GM18502 (cell line): ENCODE measurements at regions not wholly inside any gene's neighbourhood (a gene's known extent, or its start where the extent isn't known, plus 50 kb on each side); places are given as distances from the start of the nearest gene placed in this dataset.
"Not testable (repeated sequence)": the region's sequence is repeated elsewhere in the genome, so short reads cannot be mapped to it uniquely, and the experiment has no call there.

Source experiments
- ATAC-seq: cut with Tn5 transposase; IDR thresholded peaks from one replicate; pipeline ENCODE4 v1.9.1; 2021; ENCODE audit warnings: mild to moderate bottlenecking; ENCODE audit not compliant: unreplicated experiment, poor library complexity

DNA sequence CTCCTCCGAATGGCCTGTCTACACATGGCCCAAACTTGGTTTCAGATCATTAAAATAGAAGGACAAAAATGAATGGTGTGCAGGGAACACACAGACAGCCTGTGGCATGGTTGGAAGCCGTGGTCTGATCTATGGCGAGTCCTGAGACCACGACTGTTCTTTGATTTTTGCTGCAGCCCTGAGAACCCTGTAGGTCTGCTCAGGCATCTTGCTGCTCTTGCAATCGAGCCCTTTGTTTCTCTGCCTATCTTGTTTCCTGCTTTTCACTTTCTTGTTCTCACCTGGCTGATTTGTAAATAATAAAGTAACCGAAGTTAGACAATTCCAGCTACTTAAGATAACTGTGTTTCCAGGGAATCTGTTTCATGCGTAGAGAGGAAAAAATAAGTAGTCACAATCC is 54.1 kb upstream of the NBPF9 start:
- not testable (repeated sequence) for ATAC-seq

DNA sequence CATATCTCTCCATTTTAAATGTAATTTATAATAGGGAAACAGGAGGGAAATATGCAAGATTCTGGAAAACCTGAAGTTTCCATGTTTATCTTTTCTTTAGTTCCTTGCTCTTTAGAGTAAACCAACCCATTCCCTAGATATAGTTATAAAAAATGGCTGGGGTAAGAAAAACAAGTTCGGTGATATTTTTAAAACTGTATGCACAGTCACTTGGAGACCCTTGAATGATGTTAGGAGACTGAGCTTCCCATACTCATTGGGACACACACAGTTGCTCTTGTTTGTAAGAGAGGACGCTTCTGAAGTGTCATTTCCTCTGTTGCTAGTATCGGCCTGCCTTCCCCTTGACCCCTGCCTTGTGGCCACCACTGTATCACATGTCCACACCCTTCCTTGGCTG is 55.0 kb upstream of the NBPF9 start:
- ATAC-seq: not testable (repeated sequence)

DNA sequence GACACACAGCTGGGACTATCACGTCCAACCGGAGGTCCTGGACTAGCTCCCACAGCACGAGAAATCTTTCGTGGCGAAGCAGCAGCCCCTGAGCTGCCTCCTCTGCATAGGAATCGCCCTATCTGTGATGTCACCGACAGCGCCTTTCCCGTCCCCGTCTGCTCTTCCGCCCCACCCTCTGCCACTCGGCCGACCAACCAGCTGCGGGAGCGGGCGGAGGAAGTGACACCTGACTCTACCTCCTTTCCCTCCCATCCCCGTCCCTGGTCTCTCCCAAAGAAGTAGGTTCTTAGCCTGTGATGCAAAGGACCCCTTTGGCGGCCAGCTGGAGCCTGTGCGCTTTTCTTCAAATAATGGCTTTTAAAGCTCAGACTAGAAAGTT is 59.7 kb upstream of the NBPF9 start:
- peak; percentile 94 for ATAC-seq

DNA sequence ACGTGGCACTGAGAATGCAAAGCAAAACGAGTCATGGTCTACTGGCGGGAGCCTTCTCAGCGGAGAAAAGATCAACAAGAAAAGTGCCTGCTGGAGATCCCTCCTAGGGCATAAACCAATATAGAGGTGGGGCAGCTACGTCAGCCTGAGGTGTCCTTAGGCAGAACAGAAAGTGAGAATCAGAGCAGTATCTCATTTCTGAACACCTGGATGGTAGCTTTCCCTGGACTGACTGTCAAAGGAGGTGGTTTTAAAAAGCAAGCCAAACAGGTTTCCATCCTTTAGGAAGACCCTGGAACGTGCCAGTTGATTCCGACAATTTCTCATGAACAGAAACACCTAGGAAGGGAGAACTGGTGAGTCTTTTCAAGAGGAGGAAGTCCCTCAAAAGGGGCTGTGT is 71.4 kb upstream of the NBPF9 start:
- ATAC-seq: not testable (repeated sequence)

DNA sequence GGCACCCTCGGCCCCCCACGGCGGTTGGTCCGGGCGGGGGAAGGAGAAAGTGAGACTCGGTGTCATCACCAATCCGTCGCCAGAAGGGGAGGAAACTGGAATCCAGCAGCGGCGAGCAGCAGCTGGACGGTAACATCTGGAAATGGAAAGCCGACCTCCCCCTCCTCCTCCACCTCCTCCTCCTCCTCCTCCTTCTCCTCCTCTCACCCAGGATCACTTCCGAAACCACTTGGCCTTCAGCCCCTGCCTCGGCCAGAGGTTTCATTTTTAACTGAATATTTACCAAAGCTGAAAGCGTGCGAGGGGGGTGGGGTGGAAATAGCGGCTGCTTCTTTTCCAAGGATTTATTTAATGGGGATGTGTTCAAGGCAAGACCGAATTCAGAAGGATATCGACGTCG is 72.5 kb upstream of the NBPF9 start:
- not testable (repeated sequence) for ATAC-seq

DNA sequence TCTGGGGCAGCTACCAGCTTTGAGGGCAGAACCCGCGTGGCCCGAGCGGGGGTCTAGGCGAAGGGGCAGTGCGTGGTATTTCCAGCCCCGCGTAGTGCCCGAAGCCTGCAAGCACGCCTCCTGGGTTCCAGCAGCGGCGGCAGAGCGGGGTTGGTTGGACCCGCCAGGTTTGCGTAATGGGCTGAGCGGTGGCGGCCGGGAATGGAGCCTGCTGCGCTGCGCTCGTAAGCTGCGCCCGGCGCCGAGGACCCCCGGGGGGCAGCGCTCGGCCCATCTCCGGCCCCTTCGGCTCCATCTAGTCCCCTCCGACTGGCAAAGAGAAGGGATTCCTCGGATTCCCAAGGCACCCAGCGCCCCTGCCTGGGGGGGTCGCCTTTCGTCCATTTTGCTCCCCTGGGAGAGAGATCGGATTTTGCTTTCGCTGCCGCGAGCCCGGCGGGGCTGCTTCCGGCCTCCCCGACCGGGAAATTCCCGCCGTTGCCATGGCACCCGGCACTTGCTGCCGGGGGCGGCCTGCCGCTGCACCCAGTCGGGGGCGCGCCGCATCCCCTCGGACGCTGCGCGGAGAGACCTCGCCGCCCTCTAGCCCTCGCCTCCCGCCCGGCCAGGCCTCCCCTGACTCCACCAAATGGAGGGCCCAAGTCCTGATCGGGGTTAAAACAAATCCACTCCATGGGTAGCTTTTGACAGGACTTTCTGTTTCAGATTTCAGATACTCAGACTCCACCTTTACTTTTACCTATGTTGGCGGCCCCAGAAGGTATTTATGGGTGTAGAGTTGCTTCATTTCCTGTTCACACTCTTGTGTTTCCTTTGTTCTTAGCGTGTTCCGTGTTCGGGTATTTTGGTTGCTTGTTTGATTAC is 73.3 kb upstream of the NBPF9 start:
- not testable (repeated sequence) for ATAC-seq

DNA sequence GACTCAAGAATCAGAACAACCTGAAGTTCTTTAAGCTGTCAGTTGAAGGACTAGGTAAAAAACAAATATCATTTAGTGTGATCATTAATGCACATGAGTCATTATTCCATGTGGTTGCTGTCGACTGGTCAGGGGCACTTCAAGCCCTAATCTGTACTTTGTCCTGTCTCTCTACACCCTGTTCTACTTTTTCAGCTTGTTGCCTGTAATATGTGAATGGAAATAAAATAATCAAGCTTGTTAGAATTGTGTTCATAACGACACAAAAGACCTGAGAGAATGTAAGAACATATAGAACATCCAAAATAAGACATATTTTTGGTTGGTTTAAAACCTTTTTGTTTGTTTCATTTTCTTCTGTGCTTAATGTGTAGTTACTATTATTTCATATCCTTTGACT is 87.4 kb upstream of the NBPF9 start:
- not testable (repeated sequence) for ATAC-seq

DNA sequence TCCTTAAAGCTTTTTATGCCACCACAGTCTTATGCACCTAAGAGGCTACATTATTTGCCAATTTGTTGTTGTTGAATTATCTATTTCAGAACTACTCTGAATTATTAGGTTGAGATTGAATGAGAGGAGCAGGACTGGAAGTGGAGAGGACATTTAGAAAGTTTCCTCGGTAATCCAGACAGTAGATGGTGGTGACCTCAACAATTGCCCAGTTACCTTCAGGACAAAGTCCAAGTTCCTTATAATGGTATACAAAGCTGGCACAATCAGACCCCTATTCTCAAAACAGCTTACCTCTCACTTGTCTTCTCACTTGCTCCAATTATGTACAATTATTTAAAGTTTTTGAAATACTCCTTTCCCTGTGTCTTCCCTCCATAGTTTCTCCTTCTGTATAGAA is 93.3 kb upstream of the NBPF9 start:
- ATAC-seq: not testable (repeated sequence)

DNA sequence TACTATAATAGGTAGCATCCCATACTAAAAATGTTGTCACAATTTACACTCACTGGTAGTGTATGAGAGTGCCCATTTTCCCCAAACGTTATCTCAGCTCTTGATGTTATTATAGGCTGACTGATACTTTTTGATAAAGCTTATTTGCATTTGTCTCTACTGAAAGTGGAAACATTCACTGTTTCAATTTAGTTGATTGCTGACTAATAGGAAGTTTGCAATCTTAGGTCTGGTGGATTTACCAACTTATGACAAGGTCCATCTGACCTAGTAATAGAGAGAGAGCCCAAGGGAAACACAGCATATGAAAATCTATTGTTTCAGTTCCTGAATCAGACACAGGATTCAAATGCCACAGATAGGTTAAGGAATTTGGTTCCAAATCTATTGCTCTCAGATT is 97.2 kb upstream of the NBPF9 start:
- peak; percentile 71 for ATAC-seq

DNA sequence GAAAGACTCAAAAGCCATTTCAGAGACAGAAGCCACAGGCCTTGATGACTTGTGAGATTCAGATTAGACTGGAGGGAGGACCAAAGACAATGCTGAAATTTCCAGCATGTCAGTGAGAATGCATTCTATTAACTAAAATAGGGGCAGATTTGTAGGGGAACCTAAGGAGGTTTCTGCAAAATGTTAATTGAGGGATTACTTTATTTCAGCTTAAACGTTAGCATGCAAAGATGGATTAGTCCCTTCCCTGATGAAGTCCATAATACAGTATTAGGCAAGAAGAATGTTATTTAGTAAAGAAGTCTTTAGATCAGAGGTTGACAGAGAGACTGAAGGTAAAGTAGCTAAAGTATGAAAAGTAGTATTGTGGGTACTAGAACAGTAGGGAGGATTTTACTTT is 98.9 kb upstream of the NBPF9 start:
- ATAC-seq: not testable (repeated sequence)

DNA sequence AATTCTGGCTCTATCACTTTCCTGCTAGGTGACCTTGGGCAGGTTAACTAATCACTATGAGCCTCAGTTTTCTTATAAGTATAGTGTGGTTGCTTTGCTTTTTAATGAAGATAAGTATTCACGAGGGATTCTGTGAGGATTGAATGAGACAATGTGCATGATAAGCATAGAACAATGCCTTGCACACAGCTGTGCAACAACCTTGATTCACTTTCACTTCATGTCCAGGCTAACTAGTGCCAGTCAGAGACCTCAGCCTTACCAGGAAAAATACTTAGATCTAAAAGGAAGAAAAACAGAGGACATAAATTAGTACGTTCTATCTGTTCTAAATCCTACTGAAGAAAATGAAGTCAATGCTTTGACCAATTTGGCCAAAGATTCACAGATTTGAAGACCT is 101.0 kb upstream of the NBPF9 start:
- not testable (repeated sequence) for ATAC-seq

DNA sequence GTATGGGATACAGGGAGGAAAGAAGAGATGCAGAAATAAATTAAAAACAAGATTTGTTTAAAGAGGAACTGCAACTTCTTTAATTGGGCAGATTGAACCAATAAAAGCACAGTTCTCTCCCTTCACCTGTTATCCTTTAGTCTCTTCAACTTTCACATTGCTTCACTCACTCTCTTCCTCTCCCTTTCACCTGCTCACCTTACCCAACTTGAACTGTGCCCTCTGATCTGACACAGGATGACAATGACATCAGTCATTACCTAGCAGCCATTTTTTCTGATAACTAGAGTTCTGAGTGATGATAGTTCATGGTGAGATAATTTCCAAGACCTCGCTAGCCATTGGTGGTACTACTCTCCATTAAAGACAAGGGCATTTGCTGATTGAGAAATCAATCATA is 105.5 kb upstream of the NBPF9 start:
- ATAC-seq: not testable (repeated sequence)

DNA sequence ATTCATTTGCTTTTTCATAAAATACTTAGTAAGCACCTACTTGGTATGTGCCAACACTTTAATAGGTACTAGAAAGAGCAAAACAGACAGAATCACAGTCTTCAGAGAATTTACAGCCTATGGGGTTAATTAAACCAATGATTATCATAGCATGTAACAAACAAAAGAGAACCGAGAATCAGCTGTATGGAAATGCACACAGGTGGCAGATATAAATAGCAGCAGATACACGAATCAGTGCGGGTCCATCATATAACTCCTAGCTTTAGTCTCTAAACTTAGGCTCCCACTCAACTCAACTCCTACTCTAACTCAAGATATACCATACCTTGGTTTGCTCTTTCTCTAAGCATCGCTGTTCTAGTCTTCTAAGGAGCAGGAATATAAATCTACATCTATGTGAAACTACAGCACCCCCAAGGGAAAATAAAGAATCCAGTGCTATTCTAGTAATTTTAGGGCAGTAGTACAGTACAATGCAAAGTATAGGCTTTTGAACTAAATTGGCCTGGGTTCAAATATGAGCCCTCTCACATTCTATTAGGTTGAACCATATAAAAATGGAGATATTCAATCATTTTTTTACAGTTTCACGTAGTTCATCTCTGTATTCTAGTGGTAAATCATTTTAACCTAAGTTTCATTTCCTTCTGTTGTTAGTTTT is 108.5 kb upstream of the NBPF9 start:
- peak; percentile 70 for ATAC-seq

DNA sequence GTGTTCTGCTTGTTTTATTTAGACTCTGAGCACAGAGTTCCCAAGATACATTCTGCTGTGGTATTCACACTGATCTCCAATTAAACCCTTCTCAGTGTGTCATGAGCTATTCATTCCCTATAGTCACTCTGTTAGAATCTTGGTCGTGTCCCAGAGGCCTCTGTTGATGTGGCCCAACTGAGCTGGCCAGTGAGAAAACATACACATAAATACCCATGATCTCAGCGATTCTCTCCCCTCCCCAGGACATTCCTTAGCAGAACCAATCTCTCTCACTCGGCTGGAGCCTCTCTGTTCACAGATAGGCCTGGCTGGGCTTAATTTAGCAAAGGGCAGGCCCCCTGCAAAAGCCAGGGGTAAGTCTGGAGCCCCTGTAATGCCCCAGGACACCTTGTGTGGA is 109.6 kb upstream of the NBPF9 start:
- not testable (repeated sequence) for ATAC-seq

DNA sequence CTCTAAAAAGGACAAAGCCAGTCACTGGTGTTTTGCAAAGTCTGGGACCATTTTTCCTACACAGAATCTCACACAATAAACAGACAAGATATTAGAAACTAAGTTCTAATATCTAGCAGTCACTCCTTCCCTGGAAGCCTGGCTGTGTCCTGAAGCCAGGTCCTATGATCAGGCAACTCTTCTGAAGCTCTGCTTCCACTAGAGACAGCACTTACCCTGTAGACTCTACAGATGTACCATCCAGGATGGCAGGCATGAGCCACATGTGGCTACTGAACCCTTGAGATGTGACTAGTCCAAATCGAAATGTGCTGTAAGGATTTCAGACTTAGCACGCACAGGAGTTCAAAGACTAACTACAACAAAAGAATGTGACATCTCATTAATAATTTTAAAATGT is 110.3 kb upstream of the NBPF9 start:
- ATAC-seq: not testable (repeated sequence)

DNA sequence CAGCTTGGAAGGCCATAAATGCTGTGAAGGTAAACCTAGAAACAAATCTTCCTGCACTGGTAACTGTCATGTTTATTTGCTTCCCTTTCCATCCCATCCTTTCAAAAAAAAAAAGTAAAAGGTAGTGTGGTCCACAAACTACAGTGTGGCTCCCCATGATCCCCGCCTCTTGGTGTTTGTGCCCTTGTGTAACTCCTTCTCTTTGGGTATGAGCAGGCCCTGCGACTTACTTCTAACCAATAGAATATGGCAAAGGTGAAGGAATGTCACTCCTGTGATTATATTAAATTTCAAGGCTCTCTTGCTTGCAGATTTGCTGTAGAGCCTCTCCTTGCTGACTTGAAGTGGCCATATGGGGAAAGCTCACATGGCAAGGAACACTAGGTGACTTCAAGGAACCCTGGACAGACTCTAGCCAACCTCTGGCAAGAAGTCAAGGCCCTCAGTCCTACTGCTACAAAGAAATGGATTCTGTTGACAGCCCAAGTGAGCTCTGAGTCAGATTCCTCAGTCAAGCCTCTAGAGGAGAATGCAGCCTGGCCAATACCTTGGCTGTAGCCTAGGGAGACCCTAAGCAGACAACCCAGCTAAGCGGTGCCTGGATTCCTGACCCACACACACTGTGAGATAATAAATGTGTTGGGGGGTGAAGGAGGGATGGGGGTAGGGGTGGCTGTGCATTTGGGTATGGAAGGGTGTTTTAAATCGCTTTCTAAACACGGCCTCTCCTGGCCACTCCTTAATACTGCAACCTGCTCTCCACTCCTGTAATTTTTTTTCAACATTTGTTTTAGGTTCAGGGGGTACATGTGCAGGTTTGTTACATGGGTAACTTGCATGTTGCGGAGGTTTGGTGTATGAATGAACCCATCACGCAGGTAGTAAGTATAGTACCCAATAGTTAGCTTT is 115.0 kb upstream of the NBPF9 start:
- not testable (repeated sequence) for ATAC-seq

DNA sequence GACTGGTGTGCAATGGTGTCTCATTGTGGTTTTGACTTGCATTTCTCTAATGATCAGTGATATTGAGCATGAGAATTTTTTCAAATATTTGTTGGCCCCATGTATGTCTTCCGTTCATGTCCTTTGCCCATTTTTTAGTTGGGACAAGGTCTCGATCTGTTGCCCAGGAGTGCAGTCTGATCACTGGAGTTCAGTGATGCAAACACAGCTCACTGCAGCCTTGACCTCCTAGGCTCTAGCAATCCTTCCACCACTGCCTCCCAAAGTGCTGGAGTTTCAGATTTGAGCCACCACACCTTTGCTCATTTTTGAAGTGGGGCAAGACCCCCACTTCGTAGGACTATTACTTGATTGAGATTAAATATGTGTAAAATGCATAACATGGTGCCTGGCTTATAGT is 116.2 kb upstream of the NBPF9 start:
- ATAC-seq: not testable (repeated sequence)

DNA sequence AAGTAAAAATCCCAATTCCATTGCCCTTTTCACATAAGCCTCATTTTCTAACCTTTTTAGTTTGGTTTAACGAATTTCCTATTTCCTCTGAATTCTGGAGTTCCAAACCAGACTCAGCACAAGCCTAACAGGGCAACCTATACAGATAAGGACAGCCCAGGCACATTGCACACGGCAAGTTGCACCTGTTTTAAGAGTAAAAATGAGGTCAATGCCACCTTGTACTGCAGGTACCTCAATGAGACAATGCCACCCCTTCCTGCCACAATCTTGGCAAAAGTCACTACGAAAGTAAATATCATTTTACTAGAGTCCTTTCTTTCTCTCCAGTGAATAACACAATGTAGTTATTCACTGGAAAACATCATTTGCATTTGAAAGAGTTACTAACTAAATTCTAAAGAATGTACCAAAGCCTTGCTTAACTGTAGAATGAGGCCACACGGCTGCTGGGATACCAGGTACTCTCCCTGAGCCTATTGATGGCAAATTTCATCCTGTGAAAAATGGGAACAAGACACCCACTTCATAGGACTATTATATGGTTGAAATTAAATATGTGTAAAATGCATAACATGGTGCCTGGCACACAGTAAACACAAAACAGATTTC is 117.2 kb upstream of the NBPF9 start:
- not testable (repeated sequence) for ATAC-seq

DNA sequence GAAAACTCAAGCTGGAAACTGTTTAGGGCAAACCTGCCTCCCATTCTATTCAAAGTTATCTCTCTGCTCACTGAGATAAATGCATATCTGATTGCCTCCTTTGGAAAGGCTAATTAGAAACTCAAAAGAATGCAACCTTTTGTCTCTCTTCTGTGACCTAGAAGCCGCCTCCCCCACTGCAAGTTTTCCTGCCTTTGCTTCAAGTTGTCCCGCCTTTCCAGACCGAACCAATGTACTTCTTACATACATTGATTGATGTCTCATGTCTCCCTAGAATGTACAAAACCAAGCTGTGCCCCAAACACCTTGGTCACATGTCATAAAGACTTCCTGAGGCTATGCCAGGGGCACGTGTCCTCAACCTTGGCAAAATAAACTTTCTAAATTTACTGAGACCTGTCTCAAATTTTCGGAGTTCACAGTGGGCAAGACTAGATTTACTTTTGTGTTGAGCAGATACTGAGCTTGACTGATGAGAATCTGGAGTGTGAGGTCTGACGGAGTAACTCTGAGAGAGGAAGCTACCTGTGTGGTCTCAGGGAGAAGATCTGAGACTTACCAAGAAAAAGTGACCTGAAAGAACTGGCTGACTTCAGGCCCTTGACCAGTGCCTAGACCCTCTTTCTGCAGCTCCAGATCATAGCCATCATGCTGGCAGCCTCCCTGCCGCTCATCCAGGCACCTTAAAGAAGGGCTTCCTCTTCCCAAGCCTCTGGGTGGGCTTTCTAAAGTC is 124.7 kb upstream of the NBPF9 start:
- ATAC-seq: not testable (repeated sequence)
